Ishikawa (cell line): ENCODE measurements at regions not wholly inside any gene's neighbourhood (a gene's known extent, or its start where the extent isn't known, plus 50 kb on each side); places are given as distances from the start of the nearest gene placed in this dataset.

Source experiments
- CEBPB ChIP-seq: IDR thresholded peaks from 2 replicates; pipeline ENCODE4 v1.6.1; 2012
- CREB1 ChIP-seq: IDR thresholded peaks from 2 replicates; pipeline ENCODE4 v1.6.1; 2012; ENCODE audit warnings: low read depth
- EGR1 ChIP-seq: IDR thresholded peaks from 2 replicates; pipeline ENCODE4 v1.6.1; 2012
- EP300 ChIP-seq: IDR thresholded peaks from 2 replicates; pipeline ENCODE4 v1.6.1; 2012; ENCODE audit warnings: borderline replicate concordance
- FOXM1 ChIP-seq: IDR thresholded peaks from 2 replicates; pipeline ENCODE4 v1.6.1; 2012; ENCODE audit warnings: low read depth, borderline replicate concordance
- NFIC ChIP-seq: IDR thresholded peaks from 2 replicates; pipeline ENCODE4 v1.6.1; 2012
- RAD21 ChIP-seq: IDR thresholded peaks from 2 replicates; pipeline ENCODE4 v1.6.1; 2012; ENCODE audit warnings: low read depth
- TAF1 ChIP-seq: IDR thresholded peaks from 2 replicates; pipeline ENCODE4 v1.6.1; 2012; ENCODE audit warnings: low read depth, mild to moderate bottlenecking
- TCF12 ChIP-seq: IDR thresholded peaks from 2 replicates; pipeline ENCODE4 v1.6.1; 2012; ENCODE audit warnings: low read depth
- TEAD4 ChIP-seq: IDR thresholded peaks from 2 replicates; pipeline ENCODE4 v1.6.1; 2012
- YY1 ChIP-seq: IDR thresholded peaks from 2 replicates; pipeline ENCODE4 v1.6.1; 2012; ENCODE audit warnings: low read depth
- ZBTB7A ChIP-seq: IDR thresholded peaks from 2 replicates; pipeline ENCODE4 v1.6.1; 2012; ENCODE audit warnings: low read depth
- TF ChIP-seq, protein P1 (sequence below): IDR thresholded peaks from 2 replicates; pipeline ENCODE4 v1.6.1; 2012; ENCODE audit warnings: low read depth, mild to moderate bottlenecking
- TF ChIP-seq, protein P2 (sequence below): IDR thresholded peaks from 2 replicates; pipeline ENCODE4 v1.6.1; 2012
- TF ChIP-seq, protein P3 (sequence below): IDR thresholded peaks from 2 replicates; pipeline ENCODE4 v1.6.1; 2012

DNA sequence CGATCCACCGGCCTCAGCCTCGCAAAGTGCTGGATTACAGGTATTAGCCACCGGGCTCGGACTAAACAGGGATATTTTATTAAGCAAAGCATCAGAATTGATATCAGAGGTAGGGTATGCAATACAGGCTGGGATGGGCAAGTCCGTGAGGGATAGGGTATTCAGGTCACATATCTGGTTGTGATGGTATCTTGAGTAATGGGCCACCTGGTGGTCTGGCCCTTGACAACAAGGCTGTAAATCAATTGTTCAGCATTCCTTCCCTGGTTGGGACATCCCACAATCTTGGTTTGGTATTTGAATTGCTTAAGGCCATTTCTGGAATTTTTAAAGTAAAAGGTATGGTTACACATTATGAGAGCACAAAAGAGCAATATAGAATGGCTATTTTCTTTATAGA is 1588.0 kb downstream of the SLITRK1 start:
- TF ChIP-seq TCF12 (no peak), TAF1 (no peak), NFIC (no peak), ZBTB7A (no peak), CREB1 (no peak)

DNA sequence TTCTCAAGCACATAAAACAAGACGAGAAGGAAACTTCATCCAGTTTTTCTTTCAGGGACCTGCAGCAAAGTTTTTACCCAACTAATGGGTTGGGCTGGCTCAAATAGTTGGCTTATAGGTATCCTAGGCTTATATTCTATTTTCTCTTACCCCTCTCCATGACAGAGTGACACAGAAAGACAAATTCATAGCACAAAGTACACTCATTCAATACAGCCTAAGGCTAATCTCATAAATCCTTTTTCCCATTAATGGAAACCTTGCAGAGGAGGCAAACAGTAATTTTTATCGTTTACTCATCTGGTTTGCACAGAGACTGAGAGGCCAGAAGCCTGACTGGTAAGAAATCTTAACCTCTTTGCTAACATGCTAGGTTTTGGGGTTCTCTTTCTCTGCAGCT is 1589.9 kb downstream of the SLITRK1 start:
- TF ChIP-seq TEAD4 (no peak), EP300 (no peak), NFIC (no peak), FOXM1 (no peak), CEBPB (no peak), TCF12 (no peak), EGR1 (no peak), RAD21 (no peak), YY1 (no peak), ZBTB7A (no peak), TAF1 (no peak), CREB1 (no peak)
- TF ChIP-seq, protein P1, sequence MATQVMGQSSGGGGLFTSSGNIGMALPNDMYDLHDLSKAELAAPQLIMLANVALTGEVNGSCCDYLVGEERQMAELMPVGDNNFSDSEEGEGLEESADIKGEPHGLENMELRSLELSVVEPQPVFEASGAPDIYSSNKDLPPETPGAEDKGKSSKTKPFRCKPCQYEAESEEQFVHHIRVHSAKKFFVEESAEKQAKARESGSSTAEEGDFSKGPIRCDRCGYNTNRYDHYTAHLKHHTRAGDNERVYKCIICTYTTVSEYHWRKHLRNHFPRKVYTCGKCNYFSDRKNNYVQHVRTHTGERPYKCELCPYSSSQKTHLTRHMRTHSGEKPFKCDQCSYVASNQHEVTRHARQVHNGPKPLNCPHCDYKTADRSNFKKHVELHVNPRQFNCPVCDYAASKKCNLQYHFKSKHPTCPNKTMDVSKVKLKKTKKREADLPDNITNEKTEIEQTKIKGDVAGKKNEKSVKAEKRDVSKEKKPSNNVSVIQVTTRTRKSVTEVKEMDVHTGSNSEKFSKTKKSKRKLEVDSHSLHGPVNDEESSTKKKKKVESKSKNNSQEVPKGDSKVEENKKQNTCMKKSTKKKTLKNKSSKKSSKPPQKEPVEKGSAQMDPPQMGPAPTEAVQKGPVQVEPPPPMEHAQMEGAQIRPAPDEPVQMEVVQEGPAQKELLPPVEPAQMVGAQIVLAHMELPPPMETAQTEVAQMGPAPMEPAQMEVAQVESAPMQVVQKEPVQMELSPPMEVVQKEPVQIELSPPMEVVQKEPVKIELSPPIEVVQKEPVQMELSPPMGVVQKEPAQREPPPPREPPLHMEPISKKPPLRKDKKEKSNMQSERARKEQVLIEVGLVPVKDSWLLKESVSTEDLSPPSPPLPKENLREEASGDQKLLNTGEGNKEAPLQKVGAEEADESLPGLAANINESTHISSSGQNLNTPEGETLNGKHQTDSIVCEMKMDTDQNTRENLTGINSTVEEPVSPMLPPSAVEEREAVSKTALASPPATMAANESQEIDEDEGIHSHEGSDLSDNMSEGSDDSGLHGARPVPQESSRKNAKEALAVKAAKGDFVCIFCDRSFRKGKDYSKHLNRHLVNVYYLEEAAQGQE: no peak
- TF ChIP-seq, protein P2, sequence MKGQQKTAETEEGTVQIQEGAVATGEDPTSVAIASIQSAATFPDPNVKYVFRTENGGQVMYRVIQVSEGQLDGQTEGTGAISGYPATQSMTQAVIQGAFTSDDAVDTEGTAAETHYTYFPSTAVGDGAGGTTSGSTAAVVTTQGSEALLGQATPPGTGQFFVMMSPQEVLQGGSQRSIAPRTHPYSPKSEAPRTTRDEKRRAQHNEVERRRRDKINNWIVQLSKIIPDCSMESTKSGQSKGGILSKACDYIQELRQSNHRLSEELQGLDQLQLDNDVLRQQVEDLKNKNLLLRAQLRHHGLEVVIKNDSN: no peak
- TF ChIP-seq, protein P3, sequence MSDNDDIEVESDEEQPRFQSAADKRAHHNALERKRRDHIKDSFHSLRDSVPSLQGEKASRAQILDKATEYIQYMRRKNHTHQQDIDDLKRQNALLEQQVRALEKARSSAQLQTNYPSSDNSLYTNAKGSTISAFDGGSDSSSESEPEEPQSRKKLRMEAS: no peak

DNA sequence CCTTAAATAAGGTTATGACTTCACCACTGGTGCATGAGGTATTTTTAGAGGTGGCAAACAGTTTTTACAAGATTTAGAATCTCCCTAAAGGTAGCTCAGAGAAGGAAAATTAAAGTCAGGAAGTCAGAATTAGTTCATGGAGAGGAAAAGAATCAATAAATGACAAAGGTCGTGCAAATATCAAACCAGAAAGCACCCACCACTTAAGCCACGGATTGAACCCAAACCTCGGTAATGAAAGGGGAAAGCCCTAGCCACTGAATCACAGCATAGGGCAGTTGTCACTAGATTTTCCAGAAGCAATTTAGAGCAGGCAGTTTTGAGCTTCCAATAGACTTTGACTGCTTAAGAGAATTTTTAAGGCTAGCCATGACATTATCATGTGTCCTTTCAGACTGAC is 1590.4 kb downstream of the SLITRK1 start:
- TF ChIP-seq TEAD4 (no peak), EGR1 (no peak), ZBTB7A (no peak), FOXM1 (no peak), CEBPB (no peak), NFIC (no peak), CREB1 (no peak), RAD21 (no peak), TCF12 (no peak), EP300 (no peak)
- TF ChIP-seq, protein P2: no peak
- TF ChIP-seq, protein P1: no peak

DNA sequence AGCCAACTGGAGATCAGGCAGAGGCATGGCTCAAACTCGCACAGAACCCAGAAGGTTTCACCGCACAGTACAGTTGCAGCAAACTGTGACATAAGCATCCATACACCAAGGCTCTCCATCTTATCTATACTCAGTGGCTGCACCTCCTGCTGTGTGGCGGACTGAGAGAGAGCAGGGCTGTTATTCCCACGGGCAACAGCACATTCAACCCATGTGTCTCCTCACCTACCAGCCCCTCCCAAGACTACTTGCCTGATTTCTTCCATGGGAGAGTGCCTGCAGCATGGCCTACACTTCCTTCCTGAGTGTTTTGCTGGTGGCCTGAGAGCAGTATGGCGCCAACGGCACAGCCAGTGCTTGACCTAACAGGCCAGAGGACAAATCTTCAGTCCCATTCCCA is 1606.6 kb downstream of the SLITRK1 start:
- TF ChIP-seq NFIC: no peak
- TF ChIP-seq EP300: no peak
- TF ChIP-seq EGR1: no peak
- TF ChIP-seq, protein P2: no peak
- no peak for TF ChIP-seq TEAD4
- TF ChIP-seq CREB1: no peak

DNA sequence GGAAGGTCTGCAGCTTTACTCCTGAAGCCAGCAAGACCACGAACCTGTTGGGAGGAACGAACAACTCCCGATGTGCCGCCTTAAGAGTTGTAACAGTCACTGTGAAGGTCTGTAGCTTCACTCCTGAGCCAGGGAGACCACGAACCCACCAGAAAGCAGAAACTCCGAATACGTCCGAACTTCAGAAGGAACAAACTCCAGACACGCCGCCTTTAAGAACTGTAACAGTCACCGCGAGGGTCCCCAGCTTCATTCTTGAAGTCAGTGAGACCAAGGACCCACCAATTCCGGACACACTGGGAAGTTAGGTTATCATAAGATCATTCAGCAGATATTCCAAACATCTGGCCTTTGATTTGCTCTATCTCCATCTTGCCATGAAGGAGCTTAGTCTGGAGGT is 1623.0 kb downstream of the SLITRK1 start:
- TF ChIP-seq CREB1: no peak
- no peak for TF ChIP-seq TAF1
- TF ChIP-seq, protein P2: no peak
- no peak for TF ChIP-seq TCF12
- TF ChIP-seq FOXM1: no peak
- TF ChIP-seq, protein P3: no peak
- TF ChIP-seq NFIC: no peak
- no peak for TF ChIP-seq TEAD4
- no peak for TF ChIP-seq YY1
